GM21515 (cell line): ENCODE measurements at regions not wholly inside any gene's neighbourhood (a gene's known extent, or its start where the extent isn't known, plus 50 kb on each side); places are given as distances from the start of the nearest gene placed in this dataset.
"Not testable (repeated sequence)": the region's sequence is repeated elsewhere in the genome, so short reads cannot be mapped to it uniquely, and the experiment has no call there.

Experiments
- ATAC-seq: cut with Tn5 transposase; IDR thresholded peaks from one replicate; pipeline ENCODE4 v1.9.1; 2021; ENCODE audit not compliant: unreplicated experiment

DNA sequence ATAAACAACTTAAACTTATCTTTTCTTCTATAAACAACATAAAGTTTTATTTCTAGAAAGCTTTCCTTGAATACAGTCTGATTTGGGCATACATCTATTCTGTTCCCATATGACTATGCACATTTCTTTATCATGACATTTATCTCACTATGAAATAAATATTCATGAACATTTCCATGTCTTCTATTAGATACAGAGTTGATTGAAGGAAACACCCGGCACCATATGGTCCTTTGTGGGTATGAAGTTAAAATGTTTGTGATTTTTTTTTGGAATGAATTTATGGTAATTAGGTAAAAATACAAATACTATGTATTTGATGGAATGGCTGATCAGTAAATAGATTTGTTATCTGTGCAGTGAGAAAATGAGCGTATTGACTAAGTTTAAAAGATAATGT, 1209.8 kb upstream of the ACO1 start:
- no peak for ATAC-seq

DNA sequence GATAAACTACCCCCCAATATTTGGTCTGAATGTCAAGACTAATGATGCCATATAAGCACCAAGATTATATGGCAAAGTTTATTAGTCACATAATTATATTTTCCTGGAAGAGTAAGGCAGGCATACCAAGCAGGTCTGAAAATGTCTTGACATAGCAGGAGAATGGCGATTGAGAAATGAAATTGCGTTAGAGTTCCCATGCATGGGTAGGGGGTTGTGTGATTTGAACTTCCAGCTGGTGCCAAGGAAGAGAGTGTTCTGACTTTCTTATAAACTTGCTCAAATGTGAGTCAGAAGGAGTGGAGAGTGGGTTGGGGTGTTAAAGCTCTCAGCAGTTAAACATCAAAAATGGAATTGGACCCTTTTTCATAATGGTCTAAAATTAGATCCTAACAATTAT, 1200.6 kb upstream of the ACO1 start:
- ATAC-seq, result no peak

DNA sequence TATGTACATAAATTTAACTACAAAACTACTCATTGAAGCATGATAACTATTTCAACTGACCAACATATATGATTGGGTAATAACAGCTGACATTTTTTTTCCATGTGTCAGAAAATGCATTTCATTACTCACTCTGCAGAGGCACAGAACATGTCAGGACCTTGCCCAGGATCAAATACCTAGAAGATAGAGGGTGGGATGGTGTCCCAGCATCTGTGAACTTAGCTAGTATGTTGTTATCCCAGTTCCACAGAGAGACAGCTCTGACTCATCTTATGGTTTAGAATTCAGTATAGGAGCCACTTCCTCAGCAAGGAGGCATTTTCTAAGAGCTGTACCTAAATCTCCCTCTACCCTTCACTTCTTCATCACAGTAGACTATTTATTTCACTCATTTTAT, 1198.6 kb upstream of the ACO1 start:
- no peak for ATAC-seq

DNA sequence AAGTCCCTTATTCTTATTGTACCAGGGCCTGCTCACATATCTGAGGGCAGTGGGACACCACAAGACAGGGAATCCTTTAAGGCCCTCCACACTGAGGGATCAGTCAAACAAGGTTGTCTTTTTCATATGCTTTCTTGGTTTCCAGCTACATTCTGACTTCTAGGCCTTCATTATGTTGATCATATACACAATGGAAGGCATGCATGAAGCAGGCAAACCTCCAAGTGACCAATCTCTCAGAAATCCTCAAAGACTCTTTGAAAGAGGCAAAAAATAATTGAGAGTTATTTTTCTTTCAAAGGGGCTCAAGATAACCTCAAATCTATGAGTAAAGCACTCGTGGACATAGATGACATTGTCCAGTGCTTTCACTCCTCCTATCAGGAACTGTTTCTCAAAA, 1195.9 kb upstream of the ACO1 start:
- ATAC-seq, result no peak

DNA sequence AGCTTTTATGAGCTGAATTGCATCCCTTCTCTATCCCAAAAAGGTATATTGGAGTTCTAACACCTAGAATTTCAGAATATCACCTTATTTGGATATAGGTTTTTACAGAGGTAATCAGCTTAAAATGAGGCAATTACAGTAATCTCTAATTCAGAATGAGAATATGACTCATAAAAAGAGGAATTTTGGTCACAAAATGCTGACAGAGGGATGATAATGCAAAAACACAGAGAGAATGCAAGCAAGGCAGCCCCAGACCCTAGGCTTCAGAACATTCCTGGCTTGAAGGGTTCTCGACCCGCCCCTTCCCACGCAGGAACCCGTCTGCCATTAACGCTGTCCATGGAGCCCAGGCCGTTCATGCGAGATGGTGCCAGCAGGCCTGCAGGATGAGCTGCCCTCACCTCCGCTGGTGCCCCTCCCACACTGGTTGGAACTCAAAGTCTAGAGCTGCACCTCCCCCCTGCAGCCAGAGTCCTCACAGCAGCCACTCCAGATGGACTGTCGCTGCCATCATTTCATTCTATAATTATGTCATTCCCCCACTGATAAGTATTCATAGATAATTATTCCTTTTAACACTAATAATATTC, 1173.4 kb upstream of the ACO1 start:
- no peak for ATAC-seq

DNA sequence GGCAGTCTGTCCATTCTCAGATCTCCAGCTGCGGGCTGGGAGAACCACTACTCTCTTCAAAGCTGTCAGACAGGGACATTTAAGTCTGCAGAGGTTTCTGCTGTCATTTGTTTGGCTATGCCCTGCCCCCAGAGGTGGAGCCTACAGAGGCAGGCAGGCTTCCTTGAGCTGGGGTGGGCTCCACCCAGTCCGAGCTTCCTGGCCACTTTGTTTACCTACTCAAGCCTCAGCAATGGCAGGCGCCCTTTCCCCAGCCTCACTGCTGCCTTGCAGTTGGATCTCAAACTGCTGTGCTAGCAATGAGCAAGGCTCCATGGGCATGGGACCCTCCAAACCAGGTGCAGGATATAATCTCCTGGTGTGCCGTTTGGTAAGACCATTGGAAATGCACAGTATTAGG, 1154.5 kb upstream of the ACO1 start:
- not testable (repeated sequence) for ATAC-seq

DNA sequence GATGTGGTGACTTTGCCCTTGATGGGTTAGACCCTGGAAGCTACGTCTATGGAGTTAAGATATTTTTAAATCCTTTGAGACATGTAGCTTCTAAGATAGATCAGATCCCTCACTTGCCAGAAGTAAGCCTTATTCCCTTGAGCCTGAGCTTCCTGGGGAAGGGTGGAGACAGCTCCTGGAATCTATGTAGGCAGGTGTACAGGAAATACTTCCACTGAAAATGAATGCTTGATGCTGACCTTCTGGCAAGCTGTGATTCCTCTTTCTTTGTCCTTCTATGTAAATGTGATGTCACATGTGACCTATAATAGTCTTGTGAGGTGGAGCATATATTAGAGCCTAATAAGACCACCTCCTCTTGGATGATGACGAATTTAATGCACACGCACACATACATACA, 1152.0 kb upstream of the ACO1 start:
- ATAC-seq, result no peak

DNA sequence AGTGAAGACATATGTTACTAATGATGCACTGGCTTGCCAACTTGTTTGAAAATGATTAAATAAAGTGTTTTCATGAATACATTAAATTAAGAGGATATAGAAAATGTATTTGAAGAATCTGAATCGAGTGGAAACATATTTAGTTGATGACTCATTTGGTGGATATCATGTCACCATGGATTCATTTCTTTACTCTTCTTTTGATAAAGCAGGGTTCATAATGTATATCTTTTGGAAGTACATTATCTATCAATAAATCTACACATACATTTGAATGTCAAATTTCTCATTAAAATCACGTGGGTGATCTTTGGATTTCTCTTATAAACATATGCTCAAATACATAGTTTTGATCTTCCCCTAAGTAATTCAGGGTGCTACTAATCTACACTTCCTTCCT, 1148.1 kb upstream of the ACO1 start:
- no peak for ATAC-seq

DNA sequence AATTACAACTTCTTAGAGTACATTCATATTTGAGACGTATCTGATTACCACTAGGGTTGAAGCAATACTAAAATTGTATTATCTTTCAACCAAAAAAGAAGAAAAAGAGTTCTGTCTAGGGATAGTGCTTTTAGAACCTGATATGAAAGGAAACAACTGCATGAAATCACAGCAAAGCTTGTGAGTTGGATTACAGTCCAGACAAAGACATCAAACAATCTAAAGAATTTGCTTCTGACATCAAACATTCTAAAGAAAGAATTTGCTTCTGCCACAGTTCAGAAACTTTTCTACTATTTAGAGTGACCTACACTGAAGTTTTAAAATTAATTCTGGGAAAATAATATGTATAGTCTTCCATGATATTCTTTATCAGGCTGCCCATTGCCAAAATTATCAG, 1141.1 kb upstream of the ACO1 start:
- no peak for ATAC-seq

DNA sequence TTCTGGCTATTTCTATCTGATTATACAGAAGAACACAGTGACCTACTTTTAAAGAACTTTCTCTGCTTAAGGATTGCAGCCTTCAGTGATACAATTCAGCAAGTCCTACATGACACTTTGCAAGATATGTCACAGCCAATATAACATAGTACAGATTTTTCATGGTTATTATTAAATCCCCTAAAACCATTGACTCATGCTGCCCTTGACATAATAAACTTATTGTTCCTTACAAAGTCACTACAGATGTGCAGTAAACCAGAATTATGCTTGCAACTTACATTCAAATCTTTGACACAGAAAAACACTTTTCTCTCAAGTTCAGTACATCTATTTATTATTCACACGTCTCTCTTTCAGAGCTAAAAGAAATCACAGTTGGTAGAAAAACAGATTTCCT, 1136.3 kb upstream of the ACO1 start:
- no peak for ATAC-seq

DNA sequence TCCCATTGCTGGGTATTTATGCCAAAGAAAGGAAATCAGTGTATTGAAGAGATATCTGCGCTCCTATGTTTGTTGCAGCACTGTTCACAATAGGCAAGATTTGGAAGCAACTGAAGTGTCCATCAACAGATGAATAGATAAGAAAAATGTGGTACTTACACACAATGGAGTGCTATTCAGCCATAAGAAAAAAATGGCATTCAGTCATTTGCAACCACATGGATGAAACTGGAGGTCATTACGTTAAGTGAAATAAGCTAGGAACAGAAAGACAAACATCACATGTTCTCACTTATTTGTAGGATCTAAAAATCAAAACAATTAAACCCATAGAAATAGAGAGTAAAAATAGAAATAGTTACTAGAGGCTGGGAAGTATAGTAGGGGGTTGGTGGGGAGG, 1133.1 kb upstream of the ACO1 start:
- ATAC-seq, result no peak

DNA sequence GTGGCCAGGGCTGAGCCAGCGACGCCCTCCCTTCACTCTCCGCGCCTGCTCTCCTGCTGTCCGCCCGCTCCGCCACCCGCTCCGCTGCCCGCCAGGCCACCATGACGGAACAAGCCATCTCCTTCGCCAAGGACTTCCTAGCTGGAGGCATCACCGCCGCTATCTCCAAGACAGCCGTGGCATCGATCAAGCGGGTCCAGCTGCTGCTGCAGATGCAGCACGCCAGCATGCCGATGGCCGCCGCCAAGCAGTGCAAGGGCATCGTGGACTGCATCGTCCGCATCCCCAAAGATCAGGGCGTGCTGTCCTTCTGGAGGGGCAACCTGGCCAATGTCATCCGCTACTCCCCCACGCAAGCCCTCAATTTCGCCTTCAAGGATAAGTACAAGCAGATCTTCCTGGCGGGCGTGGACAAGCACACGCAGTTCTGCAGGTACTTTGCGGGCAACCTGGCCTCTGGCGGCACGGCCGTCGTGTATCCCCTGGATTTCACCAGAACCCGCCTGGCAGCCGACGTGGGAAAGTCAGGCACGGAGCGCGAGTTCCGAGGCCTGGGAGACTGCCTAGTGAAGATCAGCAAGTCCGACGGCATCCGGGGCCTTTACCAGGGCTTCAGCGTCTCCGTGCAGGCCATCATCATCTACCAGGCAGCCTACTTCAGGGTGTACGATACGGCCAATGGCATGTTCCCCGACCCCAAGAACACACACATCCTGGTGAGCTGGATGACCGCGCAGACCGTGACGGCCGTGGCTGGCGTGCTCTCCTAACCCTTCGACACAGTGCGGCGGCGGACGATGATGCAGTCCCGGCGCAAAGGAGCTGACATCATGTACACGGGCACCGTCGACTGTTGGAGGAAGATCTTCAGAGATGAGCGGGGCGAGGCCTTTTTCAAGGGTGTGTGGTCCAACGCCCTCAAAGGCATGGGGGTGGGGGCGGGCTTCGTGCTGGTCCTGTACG, 1130.4 kb upstream of the ACO1 start:
- ATAC-seq, result no peak

DNA sequence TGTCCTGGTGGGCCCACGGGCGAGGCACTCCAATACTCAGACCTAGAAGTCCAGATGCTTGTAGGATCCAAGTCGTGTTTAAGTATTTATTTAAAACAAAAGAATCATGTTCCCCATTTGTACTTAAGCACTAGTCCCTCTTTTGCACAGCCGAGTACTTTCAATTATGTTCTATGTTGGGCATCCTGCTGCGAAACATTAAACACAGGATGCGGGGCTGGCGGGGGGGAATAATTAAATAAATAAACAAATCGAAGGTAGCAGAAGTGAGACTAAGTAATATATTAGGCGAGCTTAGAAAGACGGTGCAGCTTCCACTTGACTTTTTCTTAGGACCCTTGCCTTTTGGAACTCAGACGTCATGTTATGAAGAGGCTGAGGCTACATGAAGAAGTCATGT, 1129.2 kb upstream of the ACO1 start:
- no peak for ATAC-seq

DNA sequence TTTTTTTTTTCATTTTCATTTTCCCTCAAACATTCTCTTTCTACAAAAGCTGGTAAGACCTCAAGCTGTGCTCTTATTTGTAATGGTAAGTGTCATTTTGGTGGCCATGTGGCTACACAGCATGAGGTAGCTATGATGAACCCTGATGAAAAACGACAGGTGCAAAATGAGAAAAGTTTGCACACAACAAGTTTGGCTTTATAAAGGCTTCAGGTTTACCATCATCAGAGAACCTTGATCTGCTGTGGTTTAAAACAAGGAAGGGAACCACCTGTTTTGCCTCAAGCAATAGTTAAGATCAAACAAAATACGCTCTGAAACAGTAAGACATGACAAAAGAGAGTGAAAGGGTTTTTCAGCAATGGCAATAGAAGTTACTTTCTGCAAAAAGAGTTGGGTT, 1124.6 kb upstream of the ACO1 start:
- ATAC-seq, result no peak

DNA sequence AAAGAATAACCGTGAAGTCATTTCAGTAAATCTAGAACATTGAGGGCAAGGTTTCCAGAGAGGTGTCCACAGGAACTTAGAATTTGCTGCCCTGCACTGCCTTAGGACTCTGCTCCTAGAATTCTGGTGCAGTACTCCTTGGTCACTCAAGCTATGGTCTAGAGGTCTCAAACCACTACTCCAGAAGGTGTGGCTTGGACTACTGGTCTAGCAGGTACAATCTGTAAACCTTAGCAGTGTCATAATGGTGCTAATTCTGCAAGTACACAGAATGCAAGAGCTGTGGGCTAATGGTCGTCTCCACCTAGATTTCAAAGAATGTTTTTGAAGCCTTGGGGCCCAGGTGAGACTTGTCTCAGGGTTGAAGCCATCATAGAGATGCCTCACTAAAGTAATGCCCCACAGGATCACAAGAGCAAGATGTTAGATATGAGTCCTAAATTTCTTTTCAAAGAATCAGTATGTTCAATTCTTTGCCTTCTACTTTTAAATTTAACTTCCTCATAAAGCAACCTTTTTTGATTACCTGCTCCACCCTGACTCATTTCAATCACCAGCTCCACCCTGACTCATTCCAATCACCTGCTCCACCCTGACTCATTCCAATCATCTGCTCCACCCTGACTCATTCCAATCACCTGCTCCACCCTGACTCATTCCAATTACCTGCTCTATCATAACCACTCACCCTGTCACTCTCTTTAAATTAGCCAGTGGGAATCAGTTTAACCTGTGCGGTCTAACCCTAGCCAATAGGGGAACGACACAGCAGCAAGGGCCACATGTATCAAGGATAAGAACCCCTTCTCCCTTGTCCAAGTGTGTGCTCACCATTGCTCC, 1111.8 kb upstream of the ACO1 start:
- no peak for ATAC-seq

DNA sequence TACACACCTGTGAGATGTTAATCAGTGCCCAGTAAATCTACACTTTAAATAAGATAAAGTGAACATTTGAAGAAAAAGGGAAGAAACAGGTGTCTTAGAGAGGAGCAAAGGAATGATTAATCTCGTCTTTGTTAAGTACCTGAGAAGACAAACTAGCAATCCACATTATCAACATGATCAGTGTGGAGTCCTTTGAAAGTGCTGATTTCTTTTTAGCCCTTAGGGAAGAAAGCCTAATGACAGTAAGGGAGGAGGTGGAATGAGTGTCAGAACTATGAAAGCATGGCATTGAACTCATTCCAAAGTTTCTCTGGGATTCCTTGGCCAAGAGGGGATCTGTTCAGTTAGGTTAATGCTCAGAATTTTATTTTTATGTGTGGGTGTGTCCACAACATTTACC, 1109.0 kb upstream of the ACO1 start:
- ATAC-seq, result no peak

DNA sequence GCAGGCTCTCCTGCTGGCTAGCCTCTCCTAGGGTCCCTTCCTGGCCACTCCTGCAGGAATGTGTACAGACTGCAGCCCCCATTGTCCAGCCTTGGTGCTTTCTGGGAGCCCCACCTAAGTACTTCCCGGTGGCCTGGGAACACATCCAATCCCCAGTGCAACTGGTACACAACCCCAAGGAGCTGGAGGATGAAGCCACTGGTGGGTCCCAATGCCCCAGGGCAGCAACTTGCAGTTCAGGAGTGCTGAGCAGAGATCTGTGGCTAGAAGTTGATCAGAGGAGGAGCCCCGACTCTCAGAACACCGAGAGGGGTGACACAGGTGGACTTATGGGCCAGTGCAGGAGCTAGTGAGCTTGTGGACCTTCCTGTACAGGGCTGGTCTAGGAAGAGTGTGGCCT, 1093.7 kb upstream of the ACO1 start:
- no peak for ATAC-seq

DNA sequence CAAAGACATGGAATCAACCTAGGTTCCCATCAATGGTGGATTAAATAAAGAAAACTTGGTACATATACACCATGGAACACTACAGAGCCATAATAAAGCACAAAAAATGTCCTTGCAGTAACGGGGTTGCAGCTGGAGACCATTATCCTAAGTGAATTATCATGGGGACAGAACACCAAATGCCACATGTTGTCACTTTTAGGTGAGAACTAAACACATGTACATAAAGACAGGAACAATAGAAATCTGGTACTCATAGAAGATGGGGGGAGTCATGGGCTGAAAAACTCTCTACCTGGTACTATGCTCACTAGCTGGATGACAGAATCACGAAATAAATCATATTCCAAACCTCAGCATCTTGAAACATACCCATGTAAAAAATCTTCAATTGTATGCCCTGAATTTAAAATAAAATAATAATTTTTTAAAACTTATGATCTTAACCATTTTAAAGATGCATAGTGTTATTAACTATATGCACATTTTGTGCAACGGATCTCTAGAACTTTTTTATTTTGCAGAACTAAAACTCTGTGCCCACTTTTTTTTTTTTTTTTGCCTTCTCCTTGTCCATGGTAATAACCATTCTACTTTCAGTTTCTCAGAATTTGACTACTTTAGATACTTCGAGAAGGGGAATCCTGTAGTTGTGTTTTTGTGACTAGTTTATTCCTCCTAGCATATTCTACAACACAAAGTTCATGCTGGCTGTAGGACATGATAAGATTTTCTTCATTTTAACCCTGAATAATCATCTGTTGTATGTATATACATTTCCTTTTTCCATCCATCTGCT, 1081.6 kb upstream of the ACO1 start:
- ATAC-seq, result peak; percentile 66

DNA sequence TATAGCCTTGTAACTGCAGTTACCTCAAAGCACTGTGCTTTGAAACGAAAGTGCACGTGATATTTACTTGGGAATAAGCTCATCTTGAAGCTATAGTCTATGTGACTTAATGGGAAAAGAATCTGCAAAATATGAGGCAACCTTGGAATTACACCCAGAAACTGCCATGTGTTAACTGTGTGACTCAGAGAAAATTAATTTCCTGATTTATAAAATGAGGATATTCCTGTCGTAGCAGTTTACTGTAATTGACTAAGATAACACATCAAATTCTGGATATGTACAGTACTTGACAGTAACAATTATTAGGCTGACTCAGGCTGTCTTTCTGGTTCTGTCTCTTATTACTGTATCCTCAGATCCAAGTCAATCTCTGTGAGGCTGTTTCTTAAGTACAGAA, 1079.9 kb upstream of the ACO1 start:
- no peak for ATAC-seq

DNA sequence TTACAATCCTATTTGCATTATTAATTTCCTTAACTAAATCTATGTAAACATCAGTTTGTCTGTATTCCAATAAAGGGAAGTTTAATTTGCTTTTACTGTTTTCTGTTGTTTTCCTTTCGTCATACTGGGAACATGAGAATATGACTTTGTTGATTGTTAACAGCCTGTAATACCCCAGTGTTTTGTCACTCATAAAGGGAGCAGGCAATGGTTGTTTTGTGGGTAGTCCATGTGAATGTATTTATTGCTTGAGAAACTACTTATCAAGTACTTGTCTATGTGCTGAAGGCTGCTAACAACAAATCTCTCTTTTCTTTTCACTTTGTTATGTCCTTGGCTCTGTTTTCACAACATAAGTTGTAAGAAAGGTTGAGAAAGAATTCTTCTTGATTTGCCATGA, 1070.2 kb upstream of the ACO1 start:
- ATAC-seq, result no peak

DNA sequence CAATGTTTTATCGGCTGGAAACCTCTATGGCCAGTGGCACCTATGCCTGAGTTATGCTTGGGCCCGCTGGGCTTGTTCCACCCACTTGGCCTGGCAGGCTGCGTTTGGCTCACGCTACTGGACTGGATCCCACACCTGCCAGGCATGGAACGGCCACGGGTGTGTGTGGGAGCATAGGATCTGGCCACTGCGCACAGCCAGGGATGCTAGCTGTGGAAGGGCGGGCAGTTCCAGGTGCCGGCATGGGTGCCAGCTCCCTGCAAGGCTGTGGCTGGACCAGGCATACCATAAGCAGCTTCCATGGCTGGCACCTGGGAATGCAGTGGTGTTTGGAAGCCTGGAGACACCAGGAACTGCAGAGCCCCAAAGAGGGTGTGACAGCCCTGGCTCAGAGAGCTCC, 1063.9 kb upstream of the ACO1 start:
- ATAC-seq, result no peak
